Lower lobe of right lung (tissue), 2 donors: ENCODE measurements at regions not wholly inside any gene's neighbourhood (a gene's known extent, or its start where the extent isn't known, plus 50 kb on each side); places are given as distances from the start of the nearest gene placed in this dataset.
A peak's percentile ranks its signal among the peaks of the same experiment; 100 is the strongest.
"Not testable (repeated sequence)": the region's sequence is repeated elsewhere in the genome, so short reads cannot be mapped to it uniquely, and the experiment has no call there.

ENCODE experiments used
- ATAC-seq, 2 donors: fragments of 200-7000 bp; cut with Tn5 transposase; one replicate each; pipeline ENCODE4 v1.9.1; 2020 to 2022; ENCODE audit warnings: mild to moderate bottlenecking in 2 of 2, moderate library complexity in 2 of 2
- DNase-seq: peaks from one replicate; pipeline ENCODE4 v3.0.0-alpha.2; 2020
- H3K27ac ChIP-seq: fragments of 200-600 bp; one replicate; pipeline ENCODE4 v1.8.0; 2022
- H3K27me3 ChIP-seq: fragments of 200-600 bp; one replicate; pipeline ENCODE4 v1.8.0; 2022; ENCODE audit warnings: low read depth
- H3K36me3 ChIP-seq: fragments of 200-600 bp; one replicate; pipeline ENCODE4 v1.8.0; 2022; ENCODE audit warnings: mild to moderate bottlenecking
- H3K4me1 ChIP-seq: fragments of 200-600 bp; one replicate; pipeline ENCODE4 v1.8.0; 2022
- H3K4me3 ChIP-seq: fragments of 200-600 bp; one replicate; pipeline ENCODE4 v1.8.0; 2022; ENCODE audit warnings: mild to moderate bottlenecking
- H3K9me3 ChIP-seq: fragments of 200-600 bp; one replicate; pipeline ENCODE4 v1.8.0; 2022
- intact Hi-C: fragments of 100-400 bp; cut with DNase I; formaldehyde crosslinking; loops from one replicate; pipeline ENCODE4 v1.11.0; 2022
- TF ChIP-seq, protein P1 (sequence below): fragments of 200-600 bp; IDR thresholded peaks from one replicate; pipeline ENCODE4 v1.8.0; 2022; ENCODE audit warnings: antibody characterized with exemption, mild to moderate bottlenecking
- donor health status: DM: no; HTN: yes; CAD: no; lungs with severe emphysema.

DNA sequence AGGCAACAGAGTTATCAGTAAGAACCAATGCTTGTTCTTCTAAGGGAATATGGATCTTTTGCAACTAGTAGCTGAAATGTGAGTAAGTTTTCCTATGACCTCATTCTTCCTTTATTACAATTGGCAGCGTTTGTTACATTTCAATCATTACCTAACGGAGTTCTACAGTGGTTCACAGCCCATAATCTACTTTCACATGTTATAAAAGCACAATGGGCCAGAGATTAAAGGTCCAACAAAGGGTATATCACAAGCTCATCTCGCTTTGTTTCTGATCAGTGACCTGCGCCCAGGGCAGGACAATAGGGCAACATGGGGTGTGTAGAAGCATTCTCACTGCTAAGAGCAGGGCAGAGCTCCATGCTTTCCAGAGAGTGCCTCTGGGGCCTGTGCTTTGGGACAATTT lies 279.9 kb upstream of the DYNLRB2 start:
- DNase-seq (no peak), ATAC-seq (no peak)
- TF ChIP-seq, protein P1, sequence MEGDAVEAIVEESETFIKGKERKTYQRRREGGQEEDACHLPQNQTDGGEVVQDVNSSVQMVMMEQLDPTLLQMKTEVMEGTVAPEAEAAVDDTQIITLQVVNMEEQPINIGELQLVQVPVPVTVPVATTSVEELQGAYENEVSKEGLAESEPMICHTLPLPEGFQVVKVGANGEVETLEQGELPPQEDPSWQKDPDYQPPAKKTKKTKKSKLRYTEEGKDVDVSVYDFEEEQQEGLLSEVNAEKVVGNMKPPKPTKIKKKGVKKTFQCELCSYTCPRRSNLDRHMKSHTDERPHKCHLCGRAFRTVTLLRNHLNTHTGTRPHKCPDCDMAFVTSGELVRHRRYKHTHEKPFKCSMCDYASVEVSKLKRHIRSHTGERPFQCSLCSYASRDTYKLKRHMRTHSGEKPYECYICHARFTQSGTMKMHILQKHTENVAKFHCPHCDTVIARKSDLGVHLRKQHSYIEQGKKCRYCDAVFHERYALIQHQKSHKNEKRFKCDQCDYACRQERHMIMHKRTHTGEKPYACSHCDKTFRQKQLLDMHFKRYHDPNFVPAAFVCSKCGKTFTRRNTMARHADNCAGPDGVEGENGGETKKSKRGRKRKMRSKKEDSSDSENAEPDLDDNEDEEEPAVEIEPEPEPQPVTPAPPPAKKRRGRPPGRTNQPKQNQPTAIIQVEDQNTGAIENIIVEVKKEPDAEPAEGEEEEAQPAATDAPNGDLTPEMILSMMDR = no peak
- Histone ChIP-seq H3K9me3 (no peaks in the 10 kb centered on the region), H3K27me3 (no peaks in the 10 kb centered on the region), H3K4me1 (no peaks in the 10 kb centered on the region), H3K27ac (no peak overlapping the region), H3K36me3 (no peaks in the 10 kb centered on the region), H3K4me3 (no peak overlapping the region)
- intact Hi-C loops = no loop called here

- intact Hi-C loops = no loop called here
- no peak overlapping the region for H3K27ac ChIP-seq
- ATAC-seq (peak in 1 of 2 donors; percentile 38), DNase-seq (no peak)
- H3K4me1 ChIP-seq = no peaks in the 10 kb centered on the region
- H3K27me3 ChIP-seq = peaks cover 3% of the 10 kb centered on the region
- H3K4me3 ChIP-seq = no peak overlapping the region
- TF ChIP-seq, protein P1 = no peak
- H3K36me3 ChIP-seq = no peaks in the 10 kb centered on the region
- H3K9me3 ChIP-seq = no peaks in the 10 kb centered on the region
Measured at GRCh38 chr16:80259290-80259805, 281.4 kb upstream of the DYNLRB2 start.

GRCh38 chr16:80258407-80258806 lies 282.4 kb upstream of the DYNLRB2 start:
- TF ChIP-seq, protein P1 = no peak
- Histone ChIP-seq H3K4me1 (no peaks in the 10 kb centered on the region), H3K27ac (no peak overlapping the region), H3K9me3 (no peaks in the 10 kb centered on the region), H3K36me3 (no peaks in the 10 kb centered on the region), H3K27me3 (peaks cover 3% of the 10 kb centered on the region), H3K4me3 (no peak overlapping the region)
- no peak for ATAC-seq
- intact Hi-C loops = no loop called here
- DNase-seq = no peak

DNA sequence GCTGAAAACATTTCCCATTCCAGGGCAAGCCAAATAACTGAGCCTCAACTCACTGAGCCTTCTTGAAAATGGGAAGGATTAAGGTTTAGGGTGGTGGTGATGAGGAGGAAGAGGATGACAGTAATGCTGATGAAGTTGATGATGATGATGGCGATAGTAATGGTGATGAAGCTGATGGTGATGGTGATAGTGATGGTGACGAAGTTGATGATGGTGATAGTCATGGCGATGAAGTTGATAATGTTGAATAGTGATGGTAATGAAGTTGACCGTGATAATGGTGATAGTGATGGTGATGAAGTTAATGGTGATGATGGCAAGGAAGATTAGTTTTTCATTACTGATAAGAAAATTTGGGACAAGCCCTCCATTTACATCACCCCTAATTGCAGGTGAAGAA lies 285.8 kb upstream of the DYNLRB2 start:
- Histone ChIP-seq H3K9me3 (no peaks in the 10 kb centered on the region), H3K4me1 (no peaks in the 10 kb centered on the region), H3K36me3 (no peaks in the 10 kb centered on the region), H3K27ac (no peak overlapping the region), H3K27me3 (peaks cover 3% of the 10 kb centered on the region), H3K4me3 (no peak overlapping the region)
- DNase-seq (no peak), ATAC-seq (no peak)
- intact Hi-C loops = no loop called here
- TF ChIP-seq, protein P1 = no peak

DNA sequence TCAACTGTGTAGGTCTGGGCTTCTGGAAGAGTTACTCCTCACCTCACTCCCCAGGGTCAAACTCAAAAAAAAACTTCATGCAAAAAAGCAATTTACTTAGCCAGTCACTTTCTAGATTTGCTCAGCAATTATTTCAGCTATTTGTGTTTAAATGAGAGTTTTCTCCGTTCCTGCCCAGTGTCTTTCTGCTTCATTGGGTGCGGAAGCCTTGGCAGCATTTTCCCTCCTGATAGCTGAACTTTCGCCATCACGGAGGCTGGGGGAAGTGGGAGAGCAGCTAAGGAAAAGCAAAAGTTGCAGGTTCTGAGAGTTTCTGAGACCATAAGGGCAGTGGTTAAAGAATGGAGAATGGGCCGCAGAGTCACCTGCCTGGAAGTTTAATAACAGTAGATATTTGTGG lies 287.1 kb upstream of the DYNLRB2 start:
- ATAC-seq (no peak), DNase-seq (no peak)
- H3K27ac ChIP-seq = no peak overlapping the region
- no peaks in the 10 kb centered on the region for H3K36me3 ChIP-seq
- H3K4me3 ChIP-seq = no peak overlapping the region
- intact Hi-C loops = no loop called here
- H3K4me1 ChIP-seq = no peaks in the 10 kb centered on the region
- H3K27me3 ChIP-seq = peaks cover 3% of the 10 kb centered on the region
- no peaks in the 10 kb centered on the region for H3K9me3 ChIP-seq
- TF ChIP-seq, protein P1 = no peak

- ATAC-seq = no peak
- Histone ChIP-seq H3K4me1 (no peaks in the 10 kb centered on the region), H3K27ac (no peak overlapping the region)
Measured at GRCh38 chr16:80250381-80250780, 290.4 kb upstream of the DYNLRB2 start.

DNA sequence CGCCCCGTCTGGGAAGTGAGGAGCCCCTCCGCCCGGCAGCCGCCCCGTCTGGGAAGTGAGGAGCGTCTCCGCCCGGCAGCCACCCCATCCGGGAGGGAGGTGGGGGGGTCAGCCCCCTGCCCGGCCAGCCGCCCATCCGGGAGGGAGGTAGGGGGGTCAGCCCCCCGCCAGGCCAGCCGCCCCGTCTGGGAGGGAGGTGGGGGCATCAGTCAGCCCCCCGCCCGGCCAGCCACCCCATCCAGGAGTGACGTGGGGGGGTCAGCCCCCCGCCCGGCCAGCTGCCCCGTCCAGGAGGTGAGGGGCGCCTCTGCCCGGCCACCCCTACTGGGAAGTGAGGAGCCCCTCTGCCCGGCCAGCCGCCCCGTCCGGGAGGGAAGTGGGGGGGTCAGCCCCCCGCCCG lies 297.5 kb upstream of the DYNLRB2 start:
- ATAC-seq, H3K27me3 ChIP-seq, H3K27ac ChIP-seq, intact Hi-C loops, H3K4me1 ChIP-seq, H3K9me3 ChIP-seq, DNase-seq, H3K36me3 ChIP-seq, H3K4me3 ChIP-seq: not testable (repeated sequence)

More at GRCh38 chr16:80250381-80250780, 290.4 kb upstream of the DYNLRB2 start:
- intact Hi-C loops = no loop called here
- no peak for DNase-seq
- no peaks in the 10 kb centered on the region for H3K9me3 ChIP-seq
- H3K4me3 ChIP-seq = no peak overlapping the region
- TF ChIP-seq, protein P1 = no peak
- H3K27me3 ChIP-seq = peaks cover 3% of the 10 kb centered on the region
- no peaks in the 10 kb centered on the region for H3K36me3 ChIP-seq

DNA sequence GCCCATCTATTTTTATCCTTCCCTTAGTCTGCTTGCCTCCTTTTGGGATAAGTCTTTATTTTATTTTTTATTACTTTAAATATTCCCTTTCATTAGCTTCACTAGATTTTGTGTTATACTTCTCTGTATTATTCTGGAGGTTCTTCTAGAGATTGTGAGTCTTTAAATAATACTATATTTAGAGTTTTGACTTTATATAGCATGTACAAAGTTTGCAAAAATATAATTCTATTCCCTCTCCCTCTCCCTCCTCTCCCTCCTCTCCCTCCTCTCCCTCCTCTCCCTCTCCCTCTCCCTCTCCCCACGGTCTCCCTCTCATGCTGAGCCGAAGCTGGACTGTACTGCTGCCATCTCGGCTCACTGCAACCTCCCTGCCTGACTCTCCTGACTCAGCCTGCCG lies 298.5 kb upstream of the DYNLRB2 start:
- H3K4me3 ChIP-seq, ATAC-seq, H3K27ac ChIP-seq, H3K36me3 ChIP-seq, H3K4me1 ChIP-seq, H3K27me3 ChIP-seq, intact Hi-C loops, H3K9me3 ChIP-seq, DNase-seq: not testable (repeated sequence)
